Myocyte (in vitro differentiated cells): ENCODE measurements at regions not wholly inside any gene's neighbourhood (a gene's known extent, or its start where the extent isn't known, plus 50 kb on each side); places are given as distances from the start of the nearest gene placed in this dataset.

ENCODE experiments used
- DNase-seq: peaks from one replicate; pipeline ENCODE4 v3.0.0-alpha.2; 2012; ENCODE audit warnings: low read depth

DNA sequence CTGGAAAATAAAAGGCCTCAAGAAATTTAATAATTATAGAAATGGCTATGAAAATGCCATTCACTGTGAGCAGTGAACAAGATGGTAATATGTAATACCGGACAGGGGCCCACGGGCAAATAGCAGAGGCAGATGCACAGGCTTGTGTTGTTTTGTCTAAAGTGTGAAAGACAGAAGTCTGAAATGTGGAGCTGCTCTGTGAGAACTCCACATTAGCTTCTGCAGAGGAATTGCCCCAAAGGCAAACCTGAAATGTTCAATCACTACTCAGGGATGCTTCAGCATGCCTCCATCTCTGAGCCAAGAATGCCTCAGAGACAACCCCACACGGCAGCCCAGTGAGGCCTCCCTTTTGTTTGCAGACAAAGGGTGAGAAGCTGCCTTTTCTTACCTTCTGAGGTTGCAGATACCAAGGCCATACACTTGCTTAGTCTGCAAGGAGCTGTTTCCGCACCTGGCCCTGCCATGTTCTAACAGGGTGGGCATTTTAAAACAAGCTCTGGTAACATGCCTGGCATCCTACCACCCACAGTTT, 124.3 kb upstream of the CXCL14 start:
- no peak for DNase-seq

- DNase-seq, result no peak
Observed at GRCh38 chr5:135702191-135702590, 123.4 kb upstream of the CXCL14 start.

GRCh38 chr5:135700731-135701130, 121.9 kb upstream of the CXCL14 start:
- DNase-seq, result no peak

DNA sequence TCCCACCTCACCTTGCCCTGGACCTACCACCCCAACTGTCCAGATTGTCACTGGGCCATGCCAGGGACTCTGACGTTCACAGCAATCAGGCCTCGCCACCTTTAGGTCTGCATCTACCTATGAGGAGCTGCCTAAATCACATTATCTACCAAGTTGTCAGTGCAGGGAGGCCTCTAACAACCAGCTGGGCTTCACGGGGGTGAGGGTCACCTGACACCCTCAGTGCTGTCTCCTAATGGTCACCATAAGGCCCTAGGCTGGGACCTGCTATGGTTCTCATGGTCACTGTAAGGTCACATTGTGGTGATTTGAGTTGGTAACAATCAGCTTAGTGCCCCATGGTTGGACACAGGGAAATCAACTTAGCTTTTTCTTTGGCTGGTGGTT, 119.2 kb upstream of the CXCL14 start:
- DNase-seq, result peak; percentile 2

- DNase-seq, result no peak
Observed at GRCh38 chr5:135697251-135697958, 118.6 kb upstream of the CXCL14 start.

- DNase-seq, result no peak
Observed at GRCh38 chr5:135696317-135696716, 117.5 kb upstream of the CXCL14 start.

DNA sequence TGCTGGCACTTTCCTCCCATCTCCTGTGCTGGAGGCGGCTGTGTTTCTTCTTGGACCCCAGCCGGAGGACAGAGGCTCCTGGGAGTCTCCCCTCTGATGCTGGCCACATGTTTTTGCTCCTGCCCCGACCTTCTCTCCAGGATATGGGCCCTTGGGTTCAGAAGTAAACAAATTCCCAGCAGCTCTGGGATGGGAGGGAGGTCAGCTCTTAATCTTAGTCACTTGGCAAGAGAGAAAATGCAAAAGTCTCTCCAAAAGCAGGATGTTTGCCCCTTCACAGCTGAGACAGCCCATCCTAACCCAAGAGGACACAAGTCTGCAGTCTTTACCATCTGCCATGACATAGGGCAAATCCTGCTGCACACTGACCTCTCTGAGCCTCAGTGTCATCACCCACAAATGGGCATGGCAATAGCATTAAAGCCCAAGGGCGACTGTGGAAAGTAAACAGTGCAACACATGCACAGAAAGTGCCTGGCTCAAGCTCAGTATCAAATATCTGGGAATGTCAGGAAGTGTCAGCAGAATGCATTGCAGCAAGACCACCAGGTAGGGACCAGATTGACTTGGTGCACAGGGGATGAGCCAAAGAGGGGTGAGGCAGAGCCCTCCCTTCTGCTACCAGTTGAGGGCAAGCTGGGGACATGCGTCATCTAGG, 117.0 kb upstream of the CXCL14 start:
- no peak for DNase-seq

GRCh38 chr5:135694906-135695305, 116.1 kb upstream of the CXCL14 start:
- DNase-seq, result no peak

DNA sequence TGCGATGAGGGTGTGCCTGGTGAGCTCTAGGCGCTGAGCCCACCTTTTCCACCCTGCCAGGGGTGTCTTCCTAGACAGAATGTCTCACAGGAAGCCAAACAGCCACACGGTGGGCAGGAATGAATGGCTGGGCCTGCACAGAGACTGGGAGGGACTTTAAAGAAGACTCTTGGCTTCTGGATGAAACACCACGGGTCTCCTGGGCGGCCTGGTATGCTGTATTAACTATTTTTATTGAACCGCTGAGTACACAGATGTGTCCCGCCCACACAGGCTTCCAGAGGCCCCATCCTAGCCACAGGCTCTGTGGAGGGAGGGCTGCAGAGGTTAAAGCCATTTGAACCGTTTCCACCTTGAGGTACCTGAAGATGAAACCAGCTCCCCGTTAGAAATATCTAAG, 115.2 kb upstream of the CXCL14 start:
- DNase-seq, result no peak

DNA sequence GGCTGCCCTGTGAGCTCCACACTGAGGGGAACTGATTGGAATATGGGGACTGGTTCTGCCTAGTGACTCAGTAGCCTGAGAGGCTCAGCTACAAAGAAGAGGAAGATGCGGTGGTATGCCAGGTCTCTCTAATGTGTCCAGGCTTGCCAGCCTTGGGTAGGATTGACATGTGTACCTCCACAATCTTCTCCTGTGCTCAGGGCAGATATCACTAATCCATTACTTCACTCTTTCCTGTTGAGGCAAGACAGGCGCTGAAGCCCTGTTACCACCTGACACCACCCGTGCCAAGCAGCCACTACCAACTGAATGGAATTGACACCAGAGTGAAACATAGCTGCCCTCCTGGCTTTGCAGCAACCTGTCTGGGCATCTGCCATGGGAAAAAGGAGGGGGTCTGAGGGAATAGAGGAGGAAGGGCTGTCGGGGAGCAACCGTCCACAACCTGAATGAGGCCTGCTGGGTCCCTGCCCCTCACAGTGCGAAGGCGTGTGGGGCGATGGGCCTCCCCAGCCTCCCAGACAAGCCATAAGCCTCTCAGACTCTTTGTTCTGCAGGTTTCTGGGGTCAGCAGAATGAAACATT, 114.7 kb upstream of the CXCL14 start:
- no peak for DNase-seq

- DNase-seq, result no peak
Observed at GRCh38 chr5:135691044-135691443, 112.3 kb upstream of the CXCL14 start.

DNA sequence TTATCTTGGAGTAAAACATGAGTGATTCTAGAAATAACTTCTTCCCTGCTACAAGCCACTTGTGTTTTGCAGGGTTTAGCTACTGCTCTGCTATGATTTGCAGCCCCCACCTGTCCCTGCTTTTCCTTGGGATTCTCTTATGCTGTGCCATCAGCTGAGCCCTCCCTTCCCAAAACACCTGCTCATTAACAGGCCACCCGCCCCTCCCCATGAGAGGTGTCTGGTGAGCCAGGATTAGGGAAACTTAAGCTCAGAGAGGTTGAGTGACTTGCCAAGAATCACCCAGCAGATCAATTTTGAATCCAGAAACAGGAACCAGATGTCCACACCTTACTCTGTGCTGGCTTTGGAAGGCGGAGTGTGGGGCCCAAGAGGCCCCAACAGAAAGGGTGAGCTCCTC, 111.7 kb upstream of the CXCL14 start:
- DNase-seq, result no peak

GRCh38 chr5:135689506-135689905, 110.7 kb upstream of the CXCL14 start:
- DNase-seq, result no peak

DNA sequence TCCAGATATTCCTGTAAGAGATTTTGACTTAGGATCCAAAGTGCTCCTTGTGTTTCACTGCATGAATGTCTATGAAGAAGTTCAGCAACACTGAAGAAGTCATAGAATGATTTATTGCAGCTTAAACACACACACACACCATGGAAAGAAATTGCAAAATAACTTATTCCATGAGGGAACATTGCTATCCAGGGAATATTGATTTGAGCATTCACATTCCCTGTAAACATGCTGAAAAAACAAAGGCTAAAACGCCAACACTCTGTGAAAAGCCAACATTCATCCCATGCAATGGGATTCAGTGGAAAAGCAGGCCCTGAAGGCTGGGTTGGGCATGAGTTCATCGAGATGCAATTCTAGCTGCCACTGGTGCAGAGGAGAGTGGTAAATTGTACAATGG, 109.6 kb upstream of the CXCL14 start:
- DNase-seq, result no peak

DNA sequence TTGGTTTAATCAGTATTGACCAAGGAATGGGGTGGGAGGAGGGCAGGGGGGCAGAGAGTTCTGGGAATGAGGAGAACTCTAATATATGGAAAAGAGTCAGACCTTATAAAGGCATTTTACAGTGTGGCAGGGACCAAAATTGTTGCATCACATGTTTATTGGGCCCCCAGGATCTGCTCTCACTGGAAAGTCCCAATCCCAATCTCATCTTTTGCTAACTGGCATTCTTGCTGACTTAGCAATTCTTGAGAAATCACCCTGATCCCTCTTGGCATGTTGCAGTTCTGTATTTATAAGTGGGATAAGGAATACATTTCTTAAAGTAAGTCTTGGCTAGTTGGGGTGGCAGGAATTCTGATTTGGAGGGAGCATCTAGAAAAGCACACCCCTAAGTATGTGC, 104.4 kb upstream of the CXCL14 start:
- no peak for DNase-seq

DNA sequence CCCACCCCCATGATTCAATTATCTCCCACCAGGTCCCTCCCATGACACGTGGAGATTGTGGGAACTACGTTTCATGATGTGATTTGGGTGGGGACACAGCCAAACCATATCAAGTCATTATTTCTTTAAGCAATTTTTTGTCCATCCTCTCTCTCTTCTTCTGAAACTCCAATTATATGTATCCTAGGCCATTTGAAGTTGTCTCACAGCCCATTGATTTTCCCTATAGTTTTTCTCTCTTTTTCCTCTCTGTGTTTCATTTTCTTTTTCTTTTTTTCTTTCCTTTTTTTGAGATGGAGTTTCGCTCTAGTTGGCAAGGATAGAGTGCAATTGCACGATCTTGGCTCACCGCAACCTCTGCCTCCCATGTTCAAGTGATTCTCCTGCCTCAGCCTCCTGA, 101.9 kb upstream of the CXCL14 start:
- DNase-seq, result no peak

DNA sequence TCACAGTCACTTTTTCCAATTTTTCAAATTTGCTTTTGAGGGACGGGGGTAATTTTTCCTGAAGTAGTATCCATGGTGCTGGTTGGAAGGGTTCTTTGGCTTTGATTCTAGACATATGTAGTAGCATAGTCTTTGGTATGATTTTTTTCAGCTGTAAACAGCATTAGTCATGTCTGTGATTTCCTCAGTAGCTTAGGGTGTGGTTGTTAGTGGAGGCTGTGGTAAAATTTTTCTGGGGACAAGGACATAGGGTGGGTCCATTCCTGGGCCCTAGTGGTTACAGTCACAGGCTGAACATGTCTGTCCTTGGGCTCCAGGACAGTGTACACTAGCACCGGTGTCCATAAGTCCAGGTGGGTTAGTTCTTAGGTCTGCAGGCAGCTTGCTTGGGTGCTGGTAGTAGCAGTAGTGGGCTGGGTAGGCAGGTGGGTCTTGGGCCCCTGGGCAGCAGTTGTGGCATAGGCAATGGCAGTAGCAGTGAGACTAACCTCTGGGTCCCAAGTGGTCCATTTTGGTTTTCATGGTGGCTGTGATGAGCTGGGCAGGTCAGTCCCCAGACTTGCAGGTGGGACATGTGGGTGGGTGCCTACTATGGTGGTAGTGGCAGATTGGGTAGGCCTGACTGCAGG, 100.0 kb upstream of the CXCL14 start:
- no peak for DNase-seq

- no peak for DNase-seq
Observed at GRCh38 chr5:135671966-135672365, 93.2 kb upstream of the CXCL14 start.

GRCh38 chr5:135671052-135671705, 92.4 kb upstream of the CXCL14 start:
- no peak for DNase-seq

- DNase-seq, result no peak
Observed at GRCh38 chr5:135670588-135670987, 91.8 kb upstream of the CXCL14 start.

GRCh38 chr5:135669416-135669815, 90.6 kb upstream of the CXCL14 start:
- DNase-seq, result no peak

- DNase-seq, result no peak
Observed at GRCh38 chr5:135667673-135668072, 88.9 kb upstream of the CXCL14 start.
